Psoas muscle (tissue), 7 donors: ENCODE measurements at regions not wholly inside any gene's neighbourhood (a gene's known extent, or its start where the extent isn't known, plus 50 kb on each side); places are given as distances from the start of the nearest gene placed in this dataset.
"Not testable (repeated sequence)": the region's sequence is repeated elsewhere in the genome, so short reads cannot be mapped to it uniquely, and the experiment has no call there.

Experiments
- ATAC-seq, 4 donors: fragments of 200-7000 bp; cut with Tn5 transposase; one replicate each; pipeline ENCODE4 v1.9.1; 2020; ENCODE audit warnings: moderate library complexity in 3 of 4, mild to moderate bottlenecking in 2 of 4
- DNase-seq, 2 donors: peaks; one replicate each; pipeline ENCODE4 v3.0.0-alpha.2; 2020
- H3K27ac ChIP-seq: fragments of 200-600 bp; one replicate; pipeline ENCODE4 v1.8.0; 2022
- H3K27me3 ChIP-seq, 3 donors: fragments of 200-600 bp in 1 of 3; one replicate each; pipeline versions ENCODE4 v1.6.1 to v1.8.0; 2013 to 2022; ENCODE audit warnings: low read length in 2 of 3, mild to moderate bottlenecking in 2 of 3, moderate library complexity in 1 of 3; ENCODE audit not compliant: insufficient read depth in 3 of 3
- H3K36me3 ChIP-seq, 2 donors: fragments of 200-600 bp in 1 of 2; one replicate each; pipeline versions ENCODE4 v1.6.1 to v1.8.0; 2013 to 2022; ENCODE audit warnings: low read depth in 1 of 2, mild to moderate bottlenecking in 1 of 2, moderate library complexity in 1 of 2; ENCODE audit not compliant: insufficient read depth in 1 of 2
- H3K4me1 ChIP-seq: fragments of 200-600 bp; one replicate; pipeline ENCODE4 v1.8.0; 2022
- H3K4me3 ChIP-seq: fragments of 200-600 bp; one replicate; pipeline ENCODE4 v1.8.0; 2022; ENCODE audit warnings: mild to moderate bottlenecking
- H3K9me3 ChIP-seq: fragments of 200-600 bp; one replicate; pipeline ENCODE4 v1.8.0; 2022
- CTCF ChIP-seq: fragments of 200-600 bp; IDR thresholded peaks from one replicate; pipeline ENCODE4 v1.8.0; 2022; ENCODE audit warnings: antibody characterized with exemption
- WGBS, 3 donors: extraction: QIAGEN DNeasy Blood & Tissue Kit; methylation state at CpG; one replicate each; pipeline versions ENCODE4 v1.1.6 to v1.1.7; 2013; 5-methylcytosine and 5-hydroxymethylcytosine counted together
- intact Hi-C, 2 donors: fragments of 100-400 bp; cut with DNase I; formaldehyde crosslinking; loops; one replicate each; pipeline versions ENCODE4 v1.11.0 to v1.14.2; 2022
- donor health status: healthy with polysubstance abuse.
- donor health status: DM: no; HTN: no; CAD: no; lungs with moderate emphysema.
- donor health status: Bipolar disorder and iron deficiency.
- donor health status: healthy.
- donor health status: DM: yes; HTN: yes; CAD: no.
- donor health status: DM: no; HTN: no; CAD: no.
- donor health status: DM: yes; HTN: yes; CAD: no.

- DNase-seq, intact Hi-C loops, H3K36me3 ChIP-seq, H3K9me3 ChIP-seq, H3K4me1 ChIP-seq, H3K4me3 ChIP-seq, H3K27ac ChIP-seq, ATAC-seq, H3K27me3 ChIP-seq: not testable (repeated sequence)
- WGBS, 3 donors, result 84 to 88% (median 85%) methylated on average over 20 to 21 of the region's 23 CpGs
Measured at GRCh38 chr16:29143739-29144668, 159.2 kb downstream of the LAT start.

- WGBS, 3 donors, result 74 to 84% (median 80%) methylated on average over 14 of the region's 14 CpGs
- H3K27me3 ChIP-seq, H3K9me3 ChIP-seq, H3K36me3 ChIP-seq, DNase-seq, H3K4me1 ChIP-seq, intact Hi-C loops, H3K27ac ChIP-seq, ATAC-seq, H3K4me3 ChIP-seq: not testable (repeated sequence)
Measured at GRCh38 chr16:29142506-29142905, 157.7 kb downstream of the LAT start.

GRCh38 chr16:29141586-29142324, 156.9 kb downstream of the LAT start:
- Histone ChIP-seq H3K4me1 (no peaks in the 10 kb centered on the region), H3K4me3 (no peak overlapping the region), H3K27me3 (peaks cover 0 to 5% (median 2%) of the 10 kb centered on the region in 3 donors), H3K9me3 (no peaks in the 10 kb centered on the region), H3K27ac (no peak overlapping the region), H3K36me3 (no peaks in the 10 kb centered on the region)
- TF ChIP-seq CTCF, result no peak
- ATAC-seq, result no peak
- intact Hi-C loops, result no loop called here
- 34 to 46% (median 36%) methylated on average over 32 to 35 of the region's 35 CpGs for WGBS, 3 donors
- no peak for DNase-seq

- H3K27ac ChIP-seq, H3K9me3 ChIP-seq, H3K27me3 ChIP-seq, ATAC-seq, DNase-seq, H3K4me1 ChIP-seq, H3K36me3 ChIP-seq, H3K4me3 ChIP-seq, intact Hi-C loops: not testable (repeated sequence)
- 82 to 86% (median 82%) methylated on average over 12 of the region's 12 CpGs for WGBS, 3 donors
Measured at GRCh38 chr16:29141121-29141520, 156.3 kb downstream of the LAT start.

- intact Hi-C loops, result not testable (repeated sequence)
Measured at GRCh38 chr16:29139901-29140855, 155.3 kb downstream of the LAT start.

GRCh38 chr16:29139261-29139802, 154.5 kb downstream of the LAT start:
- H3K4me1 ChIP-seq, result no peaks in the 10 kb centered on the region
- H3K36me3 ChIP-seq, result no peaks in the 10 kb centered on the region
- no peaks in the 10 kb centered on the region for H3K9me3 ChIP-seq
- no peak for ATAC-seq
- no peak overlapping the region for H3K4me3 ChIP-seq
- 33 to 42% (median 37%) methylated on average over 15 to 17 of the region's 17 CpGs for WGBS, 3 donors
- H3K27ac ChIP-seq, result no peak overlapping the region
- no peak for TF ChIP-seq CTCF
- no peak for DNase-seq
- intact Hi-C loops, result no loop called here
- peaks cover 0 to 5% (median 2%) of the 10 kb centered on the region in 3 donors for H3K27me3 ChIP-seq

More at GRCh38 chr16:29139901-29140855, 155.3 kb downstream of the LAT start:
- not testable (repeated sequence) for H3K9me3 ChIP-seq, H3K4me3 ChIP-seq, DNase-seq, H3K27me3 ChIP-seq, ATAC-seq, H3K4me1 ChIP-seq, H3K27ac ChIP-seq, H3K36me3 ChIP-seq
- WGBS, 3 donors, result 71 to 76% (median 72%) methylated on average over 38 to 44 of the region's 44 CpGs

GRCh38 chr16:29138698-29139097, 153.8 kb downstream of the LAT start:
- DNase-seq, H3K4me1 ChIP-seq, ATAC-seq, H3K27me3 ChIP-seq, intact Hi-C loops, H3K36me3 ChIP-seq, H3K4me3 ChIP-seq, H3K27ac ChIP-seq, H3K9me3 ChIP-seq: not testable (repeated sequence)
- WGBS, 3 donors, result 76 to 83% (median 82%) methylated on average over 11 of the region's 11 CpGs

GRCh38 chr16:29137894-29138662, 153.2 kb downstream of the LAT start:
- 82 to 89% (median 84%) methylated on average over 26 of the region's 26 CpGs for WGBS, 3 donors

More at GRCh38 chr16:29137894-29138662, 153.2 kb downstream of the LAT start:
- ATAC-seq, H3K27me3 ChIP-seq, H3K4me1 ChIP-seq, H3K27ac ChIP-seq, H3K9me3 ChIP-seq, intact Hi-C loops, H3K4me3 ChIP-seq, DNase-seq, H3K36me3 ChIP-seq: not testable (repeated sequence)
